AML-193 (cell line): ENCODE measurements at regions not wholly inside any gene's neighbourhood (a gene's known extent, or its start where the extent isn't known, plus 50 kb on each side); places are given as distances from the start of the nearest gene placed in this dataset.
"Not testable (repeated sequence)": the region's sequence is repeated elsewhere in the genome, so short reads cannot be mapped to it uniquely, and the experiment has no call there.

Experiments used
- DNase-seq, 2 experiments: peaks; one replicate each; lab custom pipeline; 2025; lab: John Stamatoyannopoulos, UW

GRCh38 chr2:51335087-51336058 lies 303.4 kb upstream of the NRXN1 start:
- peak in 1 of 2 experiments; percentile 7 for DNase-seq

DNA sequence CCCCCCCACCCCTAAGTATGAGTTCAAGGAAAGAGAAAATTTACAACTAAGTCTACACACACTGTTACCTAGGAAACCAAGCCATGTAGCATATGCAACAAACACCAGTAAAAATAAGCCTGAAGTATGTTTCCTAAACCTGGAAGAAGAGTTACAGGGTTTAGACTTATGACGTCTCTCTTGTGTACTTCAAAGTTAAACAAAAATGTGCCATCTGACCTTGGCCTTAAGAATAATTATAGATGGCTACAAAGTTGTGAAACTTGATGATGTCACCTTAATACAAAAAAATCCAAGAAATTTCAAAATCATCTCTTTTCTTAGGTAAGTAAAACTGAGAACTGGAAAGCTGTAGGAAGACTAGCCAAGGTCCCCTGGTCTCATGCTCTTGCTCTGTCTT lies 297.6 kb upstream of the NRXN1 start:
- DNase-seq: no peak

GRCh38 chr2:51324051-51324450 lies 292.1 kb upstream of the NRXN1 start:
- DNase-seq: no peak

DNA sequence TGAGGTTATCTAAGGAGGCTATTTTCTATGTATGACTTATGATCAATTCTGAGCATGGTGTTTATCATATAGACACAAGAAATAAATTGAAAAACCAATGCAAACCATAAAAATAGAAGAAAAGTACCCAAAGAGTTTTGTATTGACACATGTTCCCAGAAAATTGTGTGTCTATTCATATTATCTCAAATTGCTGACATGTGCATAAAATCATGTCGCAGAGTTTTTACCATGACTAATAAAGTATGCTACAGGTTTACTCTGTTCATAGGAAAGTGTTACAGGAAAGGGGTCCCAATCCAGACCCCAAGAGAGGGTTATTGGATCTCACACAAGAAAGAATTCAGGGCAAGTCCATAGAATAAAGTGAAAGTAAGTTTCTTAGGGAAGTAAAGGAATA lies 290.7 kb upstream of the NRXN1 start:
- DNase-seq: no peak

- DNase-seq: no peak
Measured at GRCh38 chr2:51304311-51304710, 272.4 kb upstream of the NRXN1 start.

- no peak for DNase-seq
Measured at GRCh38 chr2:51301381-51301780, 269.4 kb upstream of the NRXN1 start.

GRCh38 chr2:51299370-51299769 lies 267.4 kb upstream of the NRXN1 start:
- no peak for DNase-seq

- no peak for DNase-seq
Measured at GRCh38 chr2:51297488-51297887, 265.6 kb upstream of the NRXN1 start.

- no peak for DNase-seq
Measured at GRCh38 chr2:51293566-51294200, 261.8 kb upstream of the NRXN1 start.

- no peak for DNase-seq
Measured at GRCh38 chr2:51291762-51292551, 260.0 kb upstream of the NRXN1 start.

GRCh38 chr2:51290725-51291124 lies 258.8 kb upstream of the NRXN1 start:
- DNase-seq: no peak

DNA sequence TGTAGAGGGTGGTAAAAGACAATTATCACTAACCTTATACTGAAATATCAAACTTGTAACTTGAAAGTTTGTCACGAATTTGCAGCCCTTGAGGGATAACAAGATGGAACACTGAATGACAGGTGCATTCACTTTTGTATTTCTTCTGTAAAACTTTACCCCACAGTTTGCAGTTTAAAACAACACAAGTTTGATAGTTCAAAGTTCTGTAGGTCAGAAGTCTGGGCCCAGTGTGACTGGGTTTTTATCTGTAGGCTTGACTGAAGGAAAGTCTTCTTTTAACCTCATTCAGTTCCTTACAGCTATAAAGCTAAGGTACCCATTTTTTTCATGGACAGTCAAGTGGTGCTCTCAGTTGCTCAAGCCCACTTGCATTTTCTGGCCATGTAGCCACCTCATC lies 257.1 kb upstream of the NRXN1 start:
- DNase-seq: no peak

GRCh38 chr2:51268191-51268590 lies 236.3 kb upstream of the NRXN1 start:
- DNase-seq: no peak

GRCh38 chr2:51265539-51265938 lies 233.6 kb upstream of the NRXN1 start:
- no peak for DNase-seq

GRCh38 chr2:51263951-51264350 lies 232.0 kb upstream of the NRXN1 start:
- DNase-seq: no peak

DNA sequence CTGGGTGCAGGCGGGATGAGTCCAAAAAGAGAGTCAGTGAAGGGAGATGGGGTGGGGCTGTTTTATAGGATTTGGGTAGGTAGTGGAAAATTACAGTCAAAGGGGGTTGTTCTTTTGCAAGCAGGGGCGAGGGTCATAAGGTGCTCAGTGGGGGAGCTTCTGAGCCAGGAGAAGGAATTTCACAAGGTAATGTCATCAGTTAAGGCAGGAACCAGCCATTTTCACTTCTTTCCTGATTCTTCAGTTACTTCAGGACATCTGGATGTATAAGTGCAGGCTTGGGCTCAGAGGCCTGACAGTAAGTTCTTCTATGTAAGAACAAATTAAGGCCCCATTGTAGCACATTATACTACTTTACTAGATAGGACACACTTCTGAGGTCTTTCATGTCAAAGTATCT lies 231.2 kb upstream of the NRXN1 start:
- DNase-seq: not testable (repeated sequence)

GRCh38 chr2:51258301-51258700 lies 226.4 kb upstream of the NRXN1 start:
- no peak for DNase-seq

DNA sequence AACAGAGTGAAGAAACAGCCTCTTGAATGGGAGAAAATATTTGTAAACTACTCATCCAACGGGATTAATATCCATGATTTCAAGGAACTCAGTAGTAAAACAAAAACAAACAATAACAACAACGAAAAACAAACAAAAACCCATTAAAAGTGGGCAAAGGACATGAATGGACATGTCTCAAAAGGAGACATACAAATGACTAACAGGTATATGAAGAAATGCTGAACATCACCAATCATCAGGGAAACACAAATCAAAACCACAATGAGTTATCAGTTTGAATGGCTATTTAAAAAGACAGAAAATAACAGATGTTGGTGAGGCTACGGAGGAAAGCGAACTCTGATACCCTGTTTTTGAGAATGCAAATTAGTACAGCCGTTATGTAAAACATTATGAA lies 224.8 kb upstream of the NRXN1 start:
- no peak for DNase-seq

- DNase-seq: no peak
Measured at GRCh38 chr2:51251356-51251755, 219.4 kb upstream of the NRXN1 start.

- DNase-seq: peak; percentile 7 to 21
Measured at GRCh38 chr2:51247252-51247805, 215.4 kb upstream of the NRXN1 start.

DNA sequence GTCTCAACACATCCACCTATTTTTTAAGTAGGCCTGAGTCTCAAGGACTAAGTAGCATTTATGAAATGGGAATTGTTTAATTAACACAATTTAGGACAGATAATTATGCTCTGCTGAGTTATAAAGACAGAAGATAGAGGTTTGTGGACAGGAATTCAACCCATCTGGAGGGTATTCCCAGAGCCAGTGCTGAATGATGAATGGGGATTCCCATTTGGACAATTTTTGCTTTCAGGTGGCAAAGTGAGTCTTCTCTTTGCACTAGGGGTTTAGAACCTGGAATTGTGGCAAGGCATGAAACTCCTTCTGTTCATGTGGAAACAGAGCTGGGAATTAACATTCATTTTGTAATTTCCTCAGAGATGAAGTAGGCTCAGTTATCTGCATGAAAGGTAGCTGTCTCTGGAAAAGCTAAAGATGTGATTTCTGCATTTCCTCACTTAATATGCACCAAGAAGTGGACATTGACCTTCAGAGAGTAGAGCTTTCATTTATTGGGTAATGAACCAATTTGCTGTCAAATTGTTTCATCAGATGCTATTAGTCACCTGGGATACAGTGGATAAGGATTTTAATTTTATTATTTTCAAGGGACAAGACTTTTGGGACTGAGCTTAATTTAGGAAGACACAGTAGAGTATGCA lies 212.1 kb upstream of the NRXN1 start:
- no peak for DNase-seq
